H1 (cell line): ENCODE measurements at regions not wholly inside any gene's neighbourhood (a gene's known extent, or its start where the extent isn't known, plus 50 kb on each side); places are given as distances from the start of the nearest gene placed in this dataset.

ENCODE experiments used
- HDAC2 ChIP-seq, 2 experiments: fragments of 300-600 bp in 1 of 2; sonication (generic) in 1 of 2; IDR thresholded peaks; 2 replicates each; pipeline ENCODE4 v1.6.1; 2011 to 2012; ENCODE audit warnings: low read depth in 2 of 2, low read length in 2 of 2, mild to moderate bottlenecking in 2 of 2, moderate library complexity in 2 of 2, borderline replicate concordance in 1 of 2, inconsistent platforms in 1 of 2
- KDM4A ChIP-seq: IDR thresholded peaks from one replicate; pipeline ENCODE4 v1.7.1; 2012; ENCODE audit warnings: low read depth, mild to moderate bottlenecking, moderate library complexity, low read length, inconsistent platforms; ENCODE audit not compliant: severe bottlenecking
- RAD21 ChIP-seq, 2 experiments: IDR thresholded peaks in 1 of 2; conservative IDR thresholded peaks in 1 of 2; 2 replicates each; pipeline ENCODE4 v1.6.1; 2011; ENCODE audit warnings: low read depth in 2 of 2, low read length in 2 of 2, improper control_type of control experiment in 1 of 2, inconsistent platforms in 1 of 2, mild to moderate bottlenecking in 1 of 2, moderate library complexity in 1 of 2
- TBP ChIP-seq: IDR thresholded peaks from 2 replicates; pipeline ENCODE4 v1.6.1; 2011; ENCODE audit warnings: low read depth, low read length, improper control_type of control experiment

- TF ChIP-seq RAD21 (IDR thresholded peaks at IDR 0.05 in 1 of 2, conservative IDR thresholded peaks at IDR 0.05 in 1 of 2; ENCODE audit: low read depth in 2 of 2, low read length in 2 of 2) = no peak
- no peak for TF ChIP-seq KDM4A
- TF ChIP-seq TBP = no peak
- no peak for TF ChIP-seq HDAC2 (IDR thresholded peaks at IDR 0.05; ENCODE audit: borderline replicate concordance in 1 of 2, low read depth in 2 of 2, low read length in 2 of 2)
These were observed 222.8 kb downstream of the KLF12 start (continued) for GRCh38 chr13:73911361-73911760.
